OCI-LY3 (cell line): ENCODE measurements at regions not wholly inside any gene's neighbourhood (a gene's known extent, or its start where the extent isn't known, plus 50 kb on each side); places are given as distances from the start of the nearest gene placed in this dataset.

Source experiments
- EZH2phosphoT487 ChIP-seq: fragments of 200-600 bp; shearing (Covaris generic); IDR thresholded peaks from 2 replicates; pipeline ENCODE4 v1.6.1; 2018; ENCODE audit warnings: antibody characterized with exemption, mixed run types, low read depth
- TF ChIP-seq, protein P1 (sequence below): fragments of 200-600, 300-600 bp; sonication (generic); IDR thresholded peaks from 2 replicates; pipeline ENCODE4 v1.5.1; 2014; ENCODE audit warnings: antibody characterized with exemption, low read length, low read depth

DNA sequence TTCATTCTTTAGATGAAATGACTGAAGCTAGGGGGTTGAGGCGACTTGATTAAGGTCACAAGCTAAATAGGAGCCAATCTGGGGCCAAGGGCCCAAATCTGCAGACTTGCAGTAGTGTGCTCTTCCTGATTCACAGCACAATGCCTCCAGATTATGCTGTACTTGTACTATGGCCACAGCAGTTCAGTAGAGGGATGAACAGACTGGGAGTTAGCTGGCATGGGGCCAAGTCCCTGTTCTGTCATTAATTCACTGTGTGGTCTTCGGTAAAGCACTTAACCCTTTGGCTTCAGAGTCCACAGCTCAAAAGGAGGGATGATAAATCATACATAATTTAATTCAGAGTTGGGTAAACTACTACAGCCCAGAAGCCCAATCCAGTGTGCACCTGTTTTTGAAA, 196.8 kb downstream of the XPNPEP1 start:
- TF ChIP-seq, protein P1, sequence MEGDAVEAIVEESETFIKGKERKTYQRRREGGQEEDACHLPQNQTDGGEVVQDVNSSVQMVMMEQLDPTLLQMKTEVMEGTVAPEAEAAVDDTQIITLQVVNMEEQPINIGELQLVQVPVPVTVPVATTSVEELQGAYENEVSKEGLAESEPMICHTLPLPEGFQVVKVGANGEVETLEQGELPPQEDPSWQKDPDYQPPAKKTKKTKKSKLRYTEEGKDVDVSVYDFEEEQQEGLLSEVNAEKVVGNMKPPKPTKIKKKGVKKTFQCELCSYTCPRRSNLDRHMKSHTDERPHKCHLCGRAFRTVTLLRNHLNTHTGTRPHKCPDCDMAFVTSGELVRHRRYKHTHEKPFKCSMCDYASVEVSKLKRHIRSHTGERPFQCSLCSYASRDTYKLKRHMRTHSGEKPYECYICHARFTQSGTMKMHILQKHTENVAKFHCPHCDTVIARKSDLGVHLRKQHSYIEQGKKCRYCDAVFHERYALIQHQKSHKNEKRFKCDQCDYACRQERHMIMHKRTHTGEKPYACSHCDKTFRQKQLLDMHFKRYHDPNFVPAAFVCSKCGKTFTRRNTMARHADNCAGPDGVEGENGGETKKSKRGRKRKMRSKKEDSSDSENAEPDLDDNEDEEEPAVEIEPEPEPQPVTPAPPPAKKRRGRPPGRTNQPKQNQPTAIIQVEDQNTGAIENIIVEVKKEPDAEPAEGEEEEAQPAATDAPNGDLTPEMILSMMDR, result no peak
- TF ChIP-seq EZH2phosphoT487, result no peak
